ENCODE measurements at regions not wholly inside any gene's neighbourhood (a gene's known extent, or its start where the extent isn't known, plus 50 kb on each side); places are given as distances from the start of the nearest gene placed in this dataset.

DNA sequence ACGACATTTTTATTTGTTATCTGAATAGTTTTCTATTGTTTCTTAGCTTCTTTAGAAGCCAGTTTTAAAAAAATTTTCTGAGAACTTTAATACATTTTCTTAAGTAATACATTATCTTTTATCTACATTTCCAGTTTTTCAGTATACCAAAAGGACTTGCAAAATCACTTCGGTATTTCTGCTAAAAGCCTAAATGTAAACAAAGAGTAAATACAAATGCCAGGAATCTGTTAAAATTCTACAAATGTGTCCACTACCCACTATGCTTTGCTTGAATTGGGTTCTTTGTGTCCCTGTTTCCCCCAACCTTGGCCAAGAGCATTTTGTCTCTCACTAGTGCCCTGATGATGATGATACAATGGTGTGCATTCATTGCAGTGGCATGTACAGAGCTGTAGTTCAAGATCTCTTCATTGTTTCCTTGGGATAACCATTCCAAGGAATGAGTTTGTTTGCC lies 611.2 kb downstream of the NR2F1-AS1 start:
- Histone ChIP-seq H3K27me3 (peaks cover 0 to 1% (median 0%) of the 10 kb centered on the region in 7 donors), H3K4me3 (no peak overlapping the region), H3K27ac (no peak overlapping the region), H3K36me3 (no peaks in the 10 kb centered on the region), H3K4me1 (no peaks in the 10 kb centered on the region), H3K9me3 (no peaks in the 10 kb centered on the region)
- ATAC-seq, result no peak
- WGBS, 2 donors, result 74 to 77% methylated on average over 2 of the region's 2 CpGs
- TF ChIP-seq CTCF (IDR thresholded peaks at IDR 0.05), result no peak
- no peak for DNase-seq
- intact Hi-C loops (cut with DNase I), result no loop called here

GRCh38 chr5:92969191-92969780 lies 611.7 kb downstream of the NR2F1-AS1 start:
- intact Hi-C loops (cut with DNase I), result no loop called here
- no peaks in the 10 kb centered on the region for H3K9me3 ChIP-seq
- ATAC-seq (no peak), DNase-seq (no peak)
- H3K27me3 ChIP-seq, result peaks cover 0 to 4% (median 0%) of the 10 kb centered on the region in 7 donors
- H3K4me3 ChIP-seq, result no peak overlapping the region
- no peak overlapping the region for H3K27ac ChIP-seq
- TF ChIP-seq CTCF (IDR thresholded peaks at IDR 0.05), result no peak
- 90 to 93% methylated on average over 5 of the region's 5 CpGs for WGBS, 2 donors
- H3K36me3 ChIP-seq, result no peaks in the 10 kb centered on the region
- H3K4me1 ChIP-seq, result no peaks in the 10 kb centered on the region

- 85 to 93% methylated on average over 2 of the region's 2 CpGs for WGBS, 2 donors
- intact Hi-C loops (cut with DNase I), result no loop called here
- no peak for TF ChIP-seq CTCF (IDR thresholded peaks at IDR 0.05)
These were observed 617.2 kb downstream of the NR2F1-AS1 start for GRCh38 chr5:92963800-92964199.

DNA sequence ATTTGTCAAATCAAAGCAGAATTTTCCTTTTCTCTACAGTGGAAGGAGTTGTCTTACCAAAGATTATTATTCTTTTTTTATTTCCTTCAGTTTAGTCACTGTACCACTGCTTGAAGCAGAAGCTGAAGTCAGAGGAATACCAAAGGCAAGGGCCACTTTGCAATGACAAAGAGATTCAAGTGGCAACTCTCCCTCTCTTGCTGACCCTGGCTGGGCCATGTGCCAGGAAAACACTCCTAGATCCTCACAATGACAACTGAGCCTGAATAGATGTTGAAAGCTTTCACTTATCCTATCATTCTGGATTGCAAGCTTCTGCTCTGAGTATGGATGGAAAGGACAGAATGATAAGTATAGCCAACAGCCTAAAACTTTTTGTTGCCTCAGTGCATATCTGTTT lies 618.3 kb downstream of the NR2F1-AS1 start:
- H3K4me1 ChIP-seq, result no peaks in the 10 kb centered on the region
- H3K27ac ChIP-seq, result no peak overlapping the region
- H3K4me3 ChIP-seq, result no peak overlapping the region
- H3K27me3 ChIP-seq, result peaks cover 0 to 4% (median 0%) of the 10 kb centered on the region in 7 donors
- no peaks in the 10 kb centered on the region for H3K36me3 ChIP-seq
- no peak for TF ChIP-seq CTCF (IDR thresholded peaks at IDR 0.05)
- no peak for DNase-seq
- ATAC-seq, result no peak
- intact Hi-C loops (cut with DNase I), result no loop called here
- no peaks in the 10 kb centered on the region for H3K9me3 ChIP-seq

More at GRCh38 chr5:92963800-92964199, 617.2 kb downstream of the NR2F1-AS1 start:
- no peaks in the 10 kb centered on the region for H3K4me1 ChIP-seq
- no peaks in the 10 kb centered on the region for H3K36me3 ChIP-seq
- H3K27ac ChIP-seq, result no peak overlapping the region
- no peak for DNase-seq
- no peak overlapping the region for H3K4me3 ChIP-seq
- no peaks in the 10 kb centered on the region for H3K9me3 ChIP-seq
- ATAC-seq, result no peak
- H3K27me3 ChIP-seq, result peaks cover 0 to 4% (median 0%) of the 10 kb centered on the region in 7 donors

Data from heart right ventricle (tissue), 16 donors.